GM21737 (cell line): ENCODE measurements at regions not wholly inside any gene's neighbourhood (a gene's known extent, or its start where the extent isn't known, plus 50 kb on each side); places are given as distances from the start of the nearest gene placed in this dataset.

Source experiments
- ATAC-seq: cut with Tn5 transposase; IDR thresholded peaks from one replicate; pipeline ENCODE4 v1.9.1; 2021; ENCODE audit warnings: mild to moderate bottlenecking, moderate library complexity; ENCODE audit not compliant: unreplicated experiment

DNA sequence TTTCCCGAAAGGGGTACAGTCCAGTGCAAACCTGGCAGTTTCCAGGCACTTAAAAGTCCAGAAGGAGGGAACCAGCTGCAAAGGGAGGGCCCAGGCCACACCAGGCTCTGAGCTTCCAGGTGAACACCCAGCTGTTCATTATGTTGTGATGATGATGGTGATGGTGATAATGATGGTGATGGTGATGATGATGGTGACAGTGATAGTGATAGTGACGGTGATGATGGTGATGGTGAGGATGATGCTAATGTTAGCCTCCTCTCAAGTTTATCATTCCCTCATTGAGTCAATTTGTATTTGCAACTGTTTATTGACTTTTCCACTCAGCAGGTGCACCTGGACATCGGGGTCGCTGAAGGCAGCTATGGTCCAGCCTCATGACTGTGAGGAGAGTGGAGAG is 199.4 kb upstream of the ID2 start:
- no peak for ATAC-seq

DNA sequence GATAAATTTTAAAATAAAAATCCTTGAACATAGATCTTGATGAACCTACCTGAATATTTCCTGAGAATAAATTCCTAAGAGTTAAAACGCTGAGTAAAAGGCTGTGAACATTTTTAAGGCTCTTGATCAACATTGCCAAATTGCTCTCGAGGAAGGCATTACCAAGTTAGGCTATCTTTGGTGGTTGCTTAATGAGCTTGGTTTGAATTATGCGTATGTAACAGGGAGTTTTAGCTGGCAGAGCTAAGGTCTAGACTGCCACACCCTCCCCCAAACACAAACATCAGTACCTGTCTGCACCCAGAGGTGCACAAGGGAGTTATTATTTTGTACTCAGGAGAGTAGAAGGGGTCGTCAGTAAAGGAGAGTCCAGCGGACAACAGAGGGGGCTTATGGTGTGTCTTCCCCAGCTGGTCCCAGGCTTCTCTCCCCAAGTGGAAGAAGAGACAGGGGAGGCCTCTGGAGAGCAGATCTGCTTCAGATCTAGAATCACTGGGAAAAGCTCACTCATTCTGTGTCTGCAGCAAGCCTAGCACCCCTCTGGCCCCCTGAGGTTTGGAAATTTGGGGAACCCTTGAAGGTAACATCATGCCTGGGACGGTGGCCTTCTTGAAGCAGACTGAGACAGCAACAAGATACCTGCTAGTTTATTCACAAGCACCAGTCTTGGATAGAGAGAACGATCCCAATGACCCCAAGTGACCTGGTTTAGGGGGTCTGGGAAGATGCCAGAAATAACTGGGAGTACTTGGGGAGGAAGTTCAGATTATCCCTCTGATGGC is 197.2 kb upstream of the ID2 start:
- no peak for ATAC-seq

GRCh38 chr2:8485736-8486135 is 196.1 kb upstream of the ID2 start:
- ATAC-seq: no peak

- no peak for ATAC-seq
Observed at GRCh38 chr2:8486141-8486540, 195.7 kb upstream of the ID2 start.

- ATAC-seq: peak; percentile 12
Observed at GRCh38 chr2:8487461-8487932, 194.4 kb upstream of the ID2 start.

- ATAC-seq: peak; percentile 67
Observed at GRCh38 chr2:8488001-8488738, 193.7 kb upstream of the ID2 start.

DNA sequence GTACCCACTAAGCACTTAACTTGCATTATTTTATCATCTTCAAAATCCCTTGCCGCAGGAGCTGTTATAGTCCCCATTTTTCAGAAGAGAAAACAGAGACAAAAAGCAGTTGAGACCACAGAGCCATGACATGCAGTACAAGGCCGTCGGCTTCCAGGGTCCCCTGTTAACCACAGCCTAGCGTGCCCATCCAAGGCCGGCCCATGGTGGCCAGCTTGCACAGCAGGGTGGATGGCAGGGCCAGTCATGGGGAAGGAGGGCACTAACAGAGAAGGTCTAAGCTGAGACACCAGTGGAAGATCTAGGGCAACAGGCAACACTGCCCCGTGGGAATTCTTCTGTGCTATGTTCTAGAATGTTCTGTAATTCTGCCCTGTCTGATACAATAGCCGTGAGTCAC is 192.6 kb upstream of the ID2 start:
- ATAC-seq: no peak

GRCh38 chr2:8489751-8490150 is 192.1 kb upstream of the ID2 start:
- ATAC-seq: no peak

DNA sequence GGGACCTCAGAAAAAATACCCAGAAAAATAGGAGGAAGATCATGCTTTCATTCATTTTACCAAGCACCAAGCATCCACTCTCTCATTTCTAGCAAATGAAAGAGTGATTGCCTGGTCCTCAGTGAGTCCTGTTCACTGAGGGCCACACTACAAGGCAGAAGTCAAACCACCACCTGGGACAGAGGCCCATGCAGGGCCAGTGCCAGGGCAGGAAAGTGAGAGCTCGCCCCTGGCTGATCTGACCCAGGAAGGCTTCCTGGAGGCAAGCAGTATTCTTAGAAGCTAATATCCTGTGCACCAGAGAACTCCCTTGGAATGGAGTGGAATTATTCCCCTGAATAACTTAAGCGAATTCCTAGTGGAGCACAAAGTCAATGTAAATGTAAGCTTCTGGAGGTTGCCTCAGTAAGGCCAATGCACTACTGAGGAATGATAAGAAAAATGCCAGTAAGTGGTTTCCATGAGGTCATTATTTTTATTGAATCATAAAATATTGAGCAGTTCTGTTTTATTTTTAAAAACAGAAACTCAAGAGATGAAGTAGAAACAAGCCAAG is 191.6 kb upstream of the ID2 start:
- ATAC-seq: no peak

GRCh38 chr2:8491296-8492027 is 190.4 kb upstream of the ID2 start:
- no peak for ATAC-seq

DNA sequence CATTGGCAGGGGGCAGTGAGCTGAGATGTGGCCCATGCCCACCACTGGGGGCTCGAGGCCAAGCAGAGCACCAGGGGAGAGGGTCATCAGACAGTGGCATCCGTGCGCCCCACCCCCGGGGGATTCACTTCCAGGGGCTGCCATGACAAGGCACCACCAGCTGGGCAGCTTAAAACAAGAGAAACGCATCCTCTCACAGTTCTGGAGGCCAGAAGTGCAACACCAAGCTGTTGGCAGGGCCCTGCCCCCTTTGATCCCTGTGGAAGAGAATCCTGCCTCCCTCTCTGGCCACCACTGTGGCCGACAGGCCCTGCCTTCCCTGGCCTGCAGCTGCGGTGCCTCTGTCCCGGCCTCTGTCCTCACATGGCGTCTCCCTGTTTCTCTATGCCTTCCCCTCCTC is 187.7 kb upstream of the ID2 start:
- no peak for ATAC-seq

GRCh38 chr2:8494589-8494988 is 187.3 kb upstream of the ID2 start:
- no peak for ATAC-seq

DNA sequence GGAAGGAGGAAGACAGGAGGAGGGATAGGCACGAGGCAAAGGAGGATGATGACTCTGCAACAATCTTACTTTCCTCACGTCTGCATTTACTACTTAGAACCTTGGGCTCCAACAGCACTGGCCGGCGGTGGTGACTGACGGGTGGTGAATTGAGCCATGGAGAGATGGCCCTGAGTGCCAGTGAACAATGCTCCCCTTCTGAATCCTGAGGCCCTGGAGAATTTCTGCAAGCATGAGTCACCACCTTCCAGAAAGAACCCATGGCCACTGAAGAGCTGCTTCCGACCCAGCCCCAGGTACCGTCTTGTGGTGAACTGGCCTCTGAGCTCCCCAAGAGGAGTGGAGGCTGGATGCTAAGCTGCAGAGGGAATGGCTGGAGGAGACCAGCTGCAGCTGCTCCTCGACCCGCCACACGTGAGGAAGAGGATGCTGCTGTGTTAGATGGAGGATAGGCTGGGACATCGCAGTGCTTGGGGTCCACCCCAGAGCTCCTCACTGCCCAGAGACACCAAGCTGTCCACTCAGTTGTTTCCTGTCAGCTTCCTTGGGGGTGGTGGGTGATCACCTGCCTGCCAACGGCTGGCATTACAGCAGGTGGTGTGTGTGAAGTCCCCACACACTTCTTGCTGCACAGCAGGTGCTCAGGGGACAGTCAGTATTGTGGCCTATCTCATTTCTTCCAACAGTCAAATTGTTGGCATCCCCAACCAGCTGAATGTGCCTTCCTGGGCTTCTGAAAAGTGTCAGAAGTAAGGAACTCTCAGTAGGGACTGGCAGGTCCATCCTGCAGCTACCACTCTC is 186.5 kb upstream of the ID2 start:
- no peak for ATAC-seq

GRCh38 chr2:8496079-8496478 is 185.8 kb upstream of the ID2 start:
- no peak for ATAC-seq

DNA sequence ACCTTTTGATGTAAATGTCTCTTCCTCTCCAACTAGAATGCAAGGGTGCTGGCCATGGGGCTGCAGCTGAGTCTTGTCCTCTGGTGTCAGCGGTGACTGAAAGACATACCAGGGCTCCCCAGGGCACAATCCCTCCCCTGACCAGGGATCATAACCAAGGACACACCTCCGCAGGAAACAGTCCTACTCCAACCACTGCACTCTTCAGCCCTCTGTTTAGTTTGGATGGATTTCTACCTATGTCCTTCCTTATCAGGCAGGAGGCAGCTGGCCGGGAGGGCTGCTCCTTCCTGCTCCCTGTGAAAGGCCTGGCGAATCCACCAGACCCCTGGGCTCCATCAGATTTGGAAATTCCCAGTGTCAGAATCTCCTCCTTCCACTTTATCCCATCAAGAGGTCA is 185.2 kb upstream of the ID2 start:
- ATAC-seq: no peak

DNA sequence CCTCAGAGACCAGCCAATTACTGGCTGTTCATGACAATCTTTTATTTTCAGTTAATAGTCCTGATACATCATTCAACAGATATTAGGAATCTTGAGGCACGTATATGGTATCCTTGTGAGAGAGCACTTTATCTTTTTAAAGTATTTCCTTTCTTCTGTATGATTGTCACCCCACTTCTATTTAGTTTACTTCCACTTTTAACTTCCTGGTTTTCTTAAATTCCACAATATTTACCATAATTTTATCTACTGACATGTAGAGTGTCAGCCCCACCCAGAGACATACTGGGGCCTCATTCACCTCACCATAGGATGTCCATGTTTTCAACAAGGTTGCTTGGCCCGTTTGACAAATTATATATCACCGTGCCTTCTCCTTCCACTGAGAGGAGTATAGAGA is 182.9 kb upstream of the ID2 start:
- ATAC-seq: no peak

DNA sequence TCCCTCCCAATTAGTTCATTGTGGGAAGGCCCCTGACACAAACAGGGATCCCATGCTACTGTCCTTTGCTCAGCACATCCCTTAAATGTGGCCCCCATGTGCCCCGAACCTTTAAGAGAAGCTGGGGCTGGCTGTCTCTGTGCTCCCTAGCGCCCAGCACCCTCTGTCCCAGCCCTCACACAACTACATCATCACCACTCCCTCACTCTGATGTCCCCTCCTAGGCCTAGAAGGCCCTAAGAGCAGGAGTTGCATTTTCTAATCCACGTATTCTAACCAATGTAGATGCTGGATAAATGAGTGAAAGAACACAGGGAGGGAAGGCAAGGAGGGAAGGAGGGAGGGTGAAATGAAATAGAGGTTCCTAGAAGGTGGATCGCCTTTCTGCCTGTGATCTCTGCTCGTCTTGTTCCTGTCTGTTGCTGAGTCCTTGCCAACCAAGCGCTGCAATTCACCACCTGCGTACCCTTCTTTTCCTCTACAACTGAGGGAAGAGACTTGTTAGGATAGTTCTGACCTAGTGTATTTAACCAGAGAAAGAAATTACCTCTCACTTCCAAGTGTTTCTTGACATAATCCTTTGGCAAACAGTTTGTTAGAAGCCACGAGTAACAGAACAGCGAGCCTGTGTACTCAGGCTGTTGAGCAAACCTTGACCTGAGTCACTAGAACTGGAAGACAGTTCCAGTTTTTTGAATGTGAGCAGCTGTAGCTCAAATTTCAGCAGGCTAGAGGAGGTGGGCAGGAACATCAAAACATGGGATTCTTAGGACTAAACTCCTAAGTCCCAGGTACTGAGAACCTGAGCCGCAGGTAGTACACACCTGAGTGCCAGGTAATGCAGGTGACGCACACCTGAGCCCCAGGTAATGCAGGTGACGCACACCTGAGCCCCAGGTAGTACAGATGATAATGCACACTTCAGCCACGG is 181.5 kb upstream of the ID2 start:
- ATAC-seq: no peak

- no peak for ATAC-seq
Observed at GRCh38 chr2:8501061-8501720, 180.7 kb upstream of the ID2 start.

GRCh38 chr2:8502316-8502715 is 179.5 kb upstream of the ID2 start:
- no peak for ATAC-seq
